Bronchial epithelial cell (primary cell): ENCODE measurements at regions not wholly inside any gene's neighbourhood (a gene's known extent, or its start where the extent isn't known, plus 50 kb on each side); places are given as distances from the start of the nearest gene placed in this dataset.

Experiments
- DNase-seq: peaks from one replicate; pipeline ENCODE4 v3.0.0-alpha.2; 2010; ENCODE audit warnings: low read depth
- FAIRE-seq: peaks from 2 replicates; lab custom pipeline; 2011; peaks lifted over from hg19 to GRCh38; lab: Jason Lieb, UNC
- H3K27me3 ChIP-seq: 2 replicates; pipeline ENCODE4 v1.5.1; 2011; ENCODE audit warnings: low read length; ENCODE audit not compliant: control insufficient read depth, insufficient read depth
- H3K36me3 ChIP-seq: 2 replicates; pipeline ENCODE4 v1.5.1; 2011; ENCODE audit warnings: low read length; ENCODE audit not compliant: control insufficient read depth, insufficient read depth
- H3K4me3 ChIP-seq: 2 replicates; pipeline ENCODE4 v1.5.1; 2011; ENCODE audit warnings: mild to moderate bottlenecking, low read depth, low read length, control low read depth
- CTCF ChIP-seq: IDR thresholded peaks from 2 replicates; pipeline ENCODE4 v1.5.1; 2011; ENCODE audit warnings: mild to moderate bottlenecking, moderate library complexity, low read length, control low read depth, inconsistent platforms; ENCODE audit not compliant: insufficient read depth, severe bottlenecking

GRCh38 chr18:77395953-77396352, 146.3 kb downstream of the GALR1 start:
- Histone ChIP-seq H3K27me3 (no peaks in the 10 kb centered on the region), H3K36me3 (no peaks in the 10 kb centered on the region), H3K4me3 (no peak overlapping the region)
- TF ChIP-seq CTCF = no peak
- FAIRE-seq (no peak), DNase-seq (no peak)

GRCh38 chr18:77397056-77397455, 147.4 kb downstream of the GALR1 start:
- FAIRE-seq = no peak
- TF ChIP-seq CTCF = no peak
- Histone ChIP-seq H3K36me3 (no peaks in the 10 kb centered on the region), H3K27me3 (no peaks in the 10 kb centered on the region), H3K4me3 (no peak overlapping the region)
- DNase-seq = no peak

GRCh38 chr18:77397617-77398016, 148.0 kb downstream of the GALR1 start:
- DNase-seq = no peak
- H3K36me3 ChIP-seq = no peaks in the 10 kb centered on the region
- no peak for FAIRE-seq
- no peak for TF ChIP-seq CTCF
- H3K4me3 ChIP-seq = no peak overlapping the region
- no peaks in the 10 kb centered on the region for H3K27me3 ChIP-seq

- Histone ChIP-seq H3K4me3 (no peak overlapping the region), H3K36me3 (no peaks in the 10 kb centered on the region), H3K27me3 (no peaks in the 10 kb centered on the region)
- DNase-seq (no peak), FAIRE-seq (no peak)
- no peak for TF ChIP-seq CTCF
Measured at GRCh38 chr18:77400561-77400960, 150.9 kb downstream of the GALR1 start.

- no peak for DNase-seq
- Histone ChIP-seq H3K36me3 (no peaks in the 10 kb centered on the region), H3K4me3 (no peak overlapping the region), H3K27me3 (no peaks in the 10 kb centered on the region)
- FAIRE-seq = no peak
- TF ChIP-seq CTCF = no peak
Measured at GRCh38 chr18:77401173-77401572, 151.5 kb downstream of the GALR1 start.

- TF ChIP-seq CTCF = no peak
- DNase-seq (no peak), FAIRE-seq (no peak)
- H3K4me3 ChIP-seq = no peak overlapping the region
- H3K27me3 ChIP-seq = no peaks in the 10 kb centered on the region
- H3K36me3 ChIP-seq = no peaks in the 10 kb centered on the region
Measured at GRCh38 chr18:77403969-77404535, 154.4 kb downstream of the GALR1 start.
